ENCODE measurements at regions not wholly inside any gene's neighbourhood (a gene's known extent, or its start where the extent isn't known, plus 50 kb on each side); places are given as distances from the start of the nearest gene placed in this dataset.
A peak's percentile ranks its signal among the peaks of the same experiment; 100 is the strongest.

DNA sequence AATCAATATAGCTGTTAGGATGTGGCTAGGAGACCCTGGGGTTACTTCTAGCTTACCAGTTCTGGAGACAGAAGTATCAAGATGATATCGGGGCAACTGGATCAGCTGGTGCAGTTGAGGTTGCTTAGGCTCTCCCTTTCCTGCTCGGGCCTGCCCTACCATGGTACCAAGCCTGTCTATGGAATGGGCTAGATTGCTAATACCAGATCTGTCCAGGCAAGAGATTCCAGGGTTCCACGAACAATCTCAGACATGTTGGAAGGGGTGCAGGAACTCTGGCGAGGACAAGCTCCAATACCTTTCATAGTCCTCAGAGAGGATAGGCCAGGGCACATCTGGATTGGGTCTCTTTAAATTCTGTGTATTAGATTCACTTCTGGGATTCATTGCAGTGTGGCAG, 53.8 kb downstream of the ADM start:
- DNase-seq = no peak

DNA sequence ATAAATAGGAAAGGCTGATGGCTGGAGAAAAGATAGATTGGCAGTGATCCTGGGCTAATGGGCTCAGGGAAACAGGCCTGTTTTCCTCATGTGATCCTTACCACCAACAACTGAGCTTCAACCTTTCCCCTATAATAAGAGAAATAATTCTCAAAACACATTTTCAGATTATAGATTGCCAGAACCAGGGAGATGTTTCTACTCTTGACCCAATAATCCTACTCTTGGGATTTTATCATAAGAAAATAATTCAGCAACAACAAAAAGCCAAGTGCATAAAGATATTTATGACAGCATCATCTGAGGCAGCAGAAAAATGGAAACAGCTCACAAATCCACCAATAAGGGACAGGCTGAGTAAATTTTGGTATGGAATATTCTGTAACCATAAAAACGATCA, 54.3 kb downstream of the ADM start:
- DNase-seq = no peak

DNA sequence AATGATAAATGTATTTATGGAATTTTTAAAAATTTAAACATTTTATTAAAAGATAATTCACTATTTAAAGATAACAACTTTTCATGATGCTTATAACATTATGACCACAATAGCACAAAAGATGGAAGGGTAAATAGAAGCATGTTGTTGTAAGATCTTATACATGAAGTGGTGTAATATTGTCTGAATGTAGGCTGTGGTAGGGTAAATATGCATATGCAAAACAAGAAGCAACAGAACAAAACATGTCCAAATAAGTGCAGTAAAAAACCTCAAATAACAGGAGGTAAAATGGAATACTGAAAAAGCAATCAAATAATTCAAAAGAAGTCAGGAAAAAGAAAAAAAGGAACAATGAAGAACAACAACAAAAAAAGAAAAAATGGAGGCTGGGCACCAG, 56.0 kb downstream of the ADM start:
- no peak for DNase-seq

DNA sequence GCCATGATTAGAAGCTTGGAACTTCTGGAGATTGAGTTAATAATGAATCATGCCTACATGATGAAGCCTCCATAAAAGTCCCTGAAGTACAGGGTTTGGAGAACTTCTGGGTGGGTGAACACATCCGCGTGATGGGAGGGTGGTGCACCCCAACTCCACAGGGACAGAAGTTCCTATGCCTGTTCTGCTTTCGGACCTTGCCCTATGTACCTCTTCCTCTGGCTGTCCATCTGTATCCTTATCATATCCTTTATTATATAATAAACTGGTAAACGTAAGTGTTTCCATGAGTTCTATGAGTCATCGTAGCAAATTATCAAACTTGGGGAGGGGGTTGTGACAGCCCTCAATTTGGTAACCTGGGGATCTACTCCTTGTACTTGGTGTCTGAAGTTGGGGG, 60.2 kb downstream of the ADM start:
- DNase-seq = no peak

DNA sequence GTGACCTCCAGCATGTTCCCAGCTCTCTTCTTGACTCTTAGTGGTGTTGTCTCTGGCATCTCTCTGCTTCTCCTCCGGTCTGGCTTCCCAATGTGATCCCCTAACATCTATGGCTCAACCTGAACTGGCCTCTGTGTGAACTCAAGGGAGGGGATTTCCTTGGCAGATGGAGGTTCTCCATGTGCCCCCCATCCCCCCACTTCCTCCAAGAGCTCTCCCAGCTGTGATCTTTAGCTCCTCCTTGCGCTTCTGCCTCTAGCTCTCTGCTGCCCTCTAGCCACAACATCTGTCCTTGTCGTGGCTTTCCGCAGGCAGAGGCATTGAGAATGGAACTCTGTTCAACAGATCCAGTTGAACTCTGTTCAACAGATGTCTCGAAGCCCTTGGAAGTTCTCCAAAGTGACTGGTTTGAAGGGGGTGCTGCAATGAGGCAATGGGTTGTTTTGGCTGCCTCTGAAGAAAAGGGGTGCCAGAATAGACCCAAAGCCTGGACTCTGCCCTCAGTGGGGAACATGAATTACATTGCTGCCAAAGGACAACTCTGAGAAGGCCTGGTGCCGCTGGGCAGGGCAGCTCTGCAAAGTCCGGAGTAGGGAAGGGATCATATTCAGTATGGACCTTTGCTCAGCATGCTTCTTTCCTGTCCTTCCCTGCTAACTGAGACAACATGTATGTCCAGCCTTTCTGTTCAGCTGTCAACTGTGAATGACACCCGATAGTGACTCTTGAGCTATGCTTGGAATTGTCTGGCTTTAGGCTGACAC, 61.9 kb downstream of the ADM start:
- peak; percentile 60 for DNase-seq

DNA sequence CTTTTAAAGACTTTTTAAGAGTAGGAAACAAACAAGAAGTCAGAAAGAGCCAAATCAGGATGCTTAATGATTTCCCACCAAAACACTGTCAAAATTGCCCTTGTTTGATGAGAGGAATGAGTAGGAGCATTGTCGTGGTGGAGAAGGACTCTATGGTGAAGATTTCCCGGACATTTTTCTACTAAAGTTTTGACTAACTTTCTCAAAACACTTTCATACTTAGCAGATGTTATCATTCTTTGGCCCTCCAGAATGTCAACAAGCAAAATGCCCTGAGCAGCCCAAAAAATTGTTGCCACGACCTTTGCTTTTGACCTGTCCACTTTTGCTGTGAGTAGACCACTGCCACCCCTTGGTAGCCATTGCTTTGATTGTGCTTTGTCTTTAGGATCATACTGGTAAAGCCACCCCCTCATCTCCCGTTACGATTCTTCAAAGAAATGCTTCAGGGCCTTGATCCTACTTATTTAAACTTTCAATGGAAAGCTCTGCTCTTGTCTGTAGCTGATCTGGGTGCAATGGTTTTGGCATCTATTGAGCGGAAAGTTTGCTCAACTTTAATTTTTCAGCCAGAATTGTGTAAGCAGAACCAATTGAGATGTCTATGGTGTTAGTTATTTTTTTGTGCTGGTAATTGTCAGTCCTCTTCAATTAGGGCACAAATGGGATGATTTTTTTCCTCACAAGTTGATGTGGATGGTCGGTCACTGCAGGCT, 67.2 kb downstream of the ADM start:
- DNase-seq = no peak

DNA sequence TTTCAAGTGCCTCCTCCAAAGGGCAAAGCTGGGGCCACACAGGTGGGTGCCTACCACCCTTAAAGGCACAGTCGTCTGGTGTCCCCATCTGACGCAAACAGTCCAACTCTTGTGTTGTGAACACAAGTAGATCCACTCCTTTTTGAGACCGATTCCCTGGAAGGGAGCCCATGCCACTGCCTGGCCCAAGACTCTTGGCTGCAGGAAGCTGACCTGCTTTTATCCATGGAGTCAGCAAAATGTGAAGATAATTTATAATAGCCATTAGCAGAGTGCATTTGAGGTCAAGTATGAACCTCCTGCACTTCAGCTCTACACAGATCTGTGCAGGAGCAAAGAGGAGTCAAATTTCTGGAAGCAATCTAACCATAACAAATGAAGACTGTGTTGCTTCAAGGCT, 68.5 kb downstream of the ADM start:
- DNase-seq = peak; percentile 58

DNA sequence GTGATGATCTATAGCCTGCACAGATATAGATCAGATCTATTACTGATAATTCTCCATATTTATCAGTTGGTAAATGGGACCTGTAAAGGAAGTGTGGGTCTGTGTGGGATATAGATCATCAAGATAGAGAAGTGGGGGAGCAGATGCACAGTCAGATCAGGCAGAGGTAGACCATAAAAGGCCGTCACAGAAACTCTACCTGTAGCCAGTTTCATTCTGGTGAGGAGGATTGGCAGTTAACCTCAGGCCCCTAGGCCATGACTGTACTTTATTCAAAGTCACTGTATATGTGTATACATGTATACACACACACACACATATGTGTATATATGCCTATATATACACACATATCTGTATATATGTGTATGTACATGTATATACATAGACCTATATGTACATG, 69.1 kb downstream of the ADM start:
- DNase-seq = no peak

DNA sequence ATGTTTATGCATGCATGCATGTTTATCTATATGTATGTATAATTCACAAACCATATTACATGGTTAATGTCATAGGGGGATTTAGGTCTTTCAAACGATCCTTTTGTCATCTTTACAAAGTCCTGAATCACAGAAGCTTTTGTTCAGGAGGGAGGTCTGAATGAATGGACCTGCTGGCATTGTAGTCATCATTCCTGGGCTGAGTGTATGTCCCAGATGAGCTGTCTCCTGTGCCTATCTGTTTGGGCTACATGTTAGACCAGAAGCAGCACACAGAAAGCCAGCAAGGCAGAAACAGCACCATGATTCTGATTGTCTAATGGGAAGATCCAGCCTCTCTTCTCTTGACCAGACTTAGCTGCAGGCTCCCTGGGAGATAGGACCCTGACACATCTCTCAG, 69.5 kb downstream of the ADM start:
- no peak for DNase-seq

DNA sequence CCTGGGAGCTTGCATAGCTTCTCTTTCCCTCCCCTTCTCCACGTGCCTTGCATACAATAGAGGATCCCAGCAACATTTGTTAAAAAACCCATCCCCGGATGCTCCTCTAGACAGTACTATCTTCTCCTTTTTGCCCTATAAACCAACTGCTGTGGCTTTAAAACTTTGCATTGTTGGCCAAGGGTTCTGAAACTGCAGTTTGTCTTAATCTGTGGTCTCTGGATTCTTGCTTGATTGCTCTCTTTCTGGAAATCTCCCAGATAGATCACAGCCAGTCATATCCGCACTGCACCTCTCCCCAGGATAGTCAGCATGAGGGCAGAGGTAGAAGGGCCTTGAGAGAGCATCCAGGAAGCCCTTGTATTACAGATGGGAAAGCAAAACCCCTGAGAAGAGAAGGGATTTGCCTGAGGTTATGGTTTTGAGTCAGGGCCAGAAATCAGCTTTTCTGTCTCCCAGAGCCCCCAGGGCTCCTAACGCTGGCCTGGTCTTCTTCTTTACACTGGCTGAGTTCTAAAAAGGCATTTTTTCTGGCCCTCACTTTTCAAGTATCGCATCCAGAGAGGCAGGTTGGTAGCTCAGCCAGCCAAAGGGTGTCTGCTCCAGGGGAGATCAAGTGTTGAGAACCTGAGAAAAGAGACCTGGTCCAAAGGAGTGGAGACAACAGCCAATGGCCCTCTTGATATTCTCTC, 70.6 kb downstream of the ADM start:
- DNase-seq = no peak

DNA sequence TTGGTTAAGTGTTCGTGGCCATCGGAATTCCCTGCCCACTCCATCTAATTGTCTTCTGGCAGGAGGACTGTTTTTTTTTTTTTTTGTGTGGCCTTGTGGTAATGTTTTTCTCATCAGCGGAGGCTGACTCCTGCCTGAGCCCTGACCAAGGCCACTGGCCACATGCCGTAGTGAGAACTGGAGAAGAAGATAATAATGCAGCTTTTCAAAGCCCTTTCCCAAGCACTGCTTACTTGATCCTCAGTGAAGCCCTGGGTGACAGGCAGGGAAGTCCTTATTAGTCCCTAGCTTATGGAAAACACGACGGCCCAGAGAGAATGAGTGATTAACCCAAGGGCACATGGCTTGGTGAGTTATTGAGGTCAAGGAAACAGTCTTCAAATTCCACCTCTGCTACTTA, 71.2 kb downstream of the ADM start:
- DNase-seq = no peak

DNA sequence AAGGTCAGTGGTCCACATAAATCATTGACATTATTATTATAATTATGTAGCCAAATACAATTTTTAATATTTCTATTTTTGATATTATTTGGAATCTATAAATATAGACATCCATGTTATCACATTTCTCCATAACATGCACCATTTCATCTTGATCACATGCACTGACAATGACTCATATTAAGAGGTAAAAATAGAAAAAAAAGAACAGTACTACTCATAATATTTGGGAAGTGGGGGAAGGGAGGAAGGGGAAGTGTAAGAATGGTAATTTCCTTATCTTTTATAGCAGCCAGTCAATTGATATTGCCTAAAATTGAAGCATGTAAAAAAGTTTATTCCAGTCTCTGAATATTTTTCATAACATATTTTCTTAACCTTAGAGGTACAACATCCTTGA, 72.3 kb downstream of the ADM start:
- DNase-seq = no peak

DNA sequence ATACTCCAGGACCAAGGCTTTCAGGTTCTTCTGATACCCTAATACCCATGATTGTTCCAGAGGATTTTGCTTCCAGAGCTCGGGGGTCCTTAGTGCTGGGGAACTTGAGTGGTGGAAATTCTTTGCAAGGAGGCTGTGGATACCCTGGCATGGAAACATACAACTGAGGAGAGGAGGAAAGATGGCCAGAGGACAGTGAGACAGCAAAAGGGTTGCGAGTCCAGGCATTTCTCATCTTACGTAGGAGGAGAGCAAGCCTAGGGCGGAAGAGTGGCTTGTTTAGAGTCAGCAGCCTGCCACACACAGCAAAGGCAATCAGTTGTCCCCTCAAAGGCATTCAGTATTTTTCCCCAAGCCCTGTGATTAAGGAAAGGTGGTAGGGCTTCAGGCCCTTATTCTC, 73.5 kb downstream of the ADM start:
- DNase-seq = no peak

DNA sequence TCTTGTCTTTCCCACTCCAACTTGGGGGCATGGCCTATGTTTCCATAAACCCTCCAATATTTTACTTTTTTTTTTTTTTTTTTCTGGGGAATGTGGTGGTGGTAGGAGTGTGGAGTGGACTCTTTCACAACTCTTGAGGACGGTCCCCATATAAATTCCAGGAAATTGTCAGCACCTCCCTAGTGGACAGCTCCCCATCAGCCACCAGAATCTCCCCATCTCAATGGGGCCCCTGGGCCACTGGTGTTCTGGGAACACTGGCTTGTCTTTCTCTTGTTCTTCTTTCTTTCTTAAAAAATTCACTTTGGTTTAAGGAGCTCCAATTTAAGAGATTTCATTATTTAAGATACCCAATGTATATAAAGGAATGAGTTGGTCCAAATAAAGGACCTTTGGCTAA, 74.1 kb downstream of the ADM start:
- DNase-seq = no peak

DNA sequence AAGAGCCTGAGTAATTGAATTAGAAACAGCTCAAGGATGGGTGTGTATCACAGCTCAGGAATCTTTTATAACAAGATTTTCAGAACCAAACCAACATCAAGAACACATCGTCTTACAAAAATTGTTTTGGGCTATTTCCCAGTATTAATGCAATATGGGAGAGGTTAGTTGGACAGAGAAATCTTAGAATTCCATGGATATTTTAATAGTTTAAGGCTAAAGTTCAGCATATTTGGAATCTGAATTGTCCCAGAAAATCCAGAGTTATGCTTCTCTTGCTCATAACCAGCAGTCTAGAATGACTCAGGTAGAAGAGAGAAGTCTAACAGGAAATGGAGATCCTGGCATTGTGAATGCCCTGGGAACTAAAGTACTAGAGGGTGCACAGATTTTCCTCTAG, 74.6 kb downstream of the ADM start:
- no peak for DNase-seq

DNA sequence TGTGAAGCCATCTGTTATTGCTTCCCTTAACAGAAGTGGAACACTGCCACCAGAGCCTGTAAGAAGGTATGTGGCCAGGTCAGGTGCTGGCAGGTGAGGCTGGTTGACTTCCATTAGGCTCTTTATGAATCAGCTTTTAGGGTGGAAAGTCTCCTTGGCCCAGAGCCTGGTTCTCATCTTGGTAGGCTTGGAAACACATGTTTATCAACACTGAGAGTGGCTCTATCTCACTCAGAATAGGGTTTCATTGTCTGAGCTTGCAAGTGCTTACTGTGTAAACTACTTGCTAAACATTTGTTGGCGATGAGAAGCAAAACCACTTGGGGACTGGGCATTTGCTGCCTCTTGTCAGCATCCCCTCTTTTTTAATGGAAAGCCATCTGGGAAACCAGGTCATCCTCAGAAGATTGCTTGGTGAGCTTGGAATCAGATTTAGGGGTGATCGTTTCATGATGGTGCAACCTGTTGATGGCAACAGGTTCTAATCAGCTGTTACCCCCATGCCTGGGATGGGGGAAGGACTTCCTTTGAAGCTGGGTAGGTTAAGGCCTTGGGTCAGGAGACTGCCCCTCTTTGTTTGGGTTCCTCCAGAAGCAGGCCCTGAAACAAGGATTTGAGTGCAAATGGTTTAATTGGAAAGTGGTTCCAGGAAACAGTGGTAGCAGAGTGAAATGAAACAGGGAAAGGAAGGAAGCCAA, 75.0 kb upstream of the AMPD3 start:
- no peak for DNase-seq

DNA sequence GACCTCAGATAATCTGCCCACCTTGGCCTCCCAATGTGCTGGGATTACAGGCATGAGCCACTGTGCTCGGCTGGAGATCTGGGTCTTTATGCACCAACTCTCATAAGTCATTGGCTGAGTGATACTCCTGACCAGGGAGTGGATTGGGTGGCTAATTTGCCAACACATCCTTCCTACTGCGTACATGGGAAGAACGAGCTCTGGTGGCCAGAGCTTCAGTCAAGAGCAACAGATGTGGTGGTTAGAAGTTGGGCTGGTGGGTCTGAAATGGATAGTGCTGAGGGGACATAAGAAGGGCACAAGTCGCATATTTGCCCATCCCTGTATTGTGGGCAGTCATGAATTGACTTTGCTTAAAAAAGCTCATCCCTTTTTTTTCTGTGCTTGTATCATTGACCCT, 74.1 kb upstream of the AMPD3 start:
- DNase-seq = no peak

DNA sequence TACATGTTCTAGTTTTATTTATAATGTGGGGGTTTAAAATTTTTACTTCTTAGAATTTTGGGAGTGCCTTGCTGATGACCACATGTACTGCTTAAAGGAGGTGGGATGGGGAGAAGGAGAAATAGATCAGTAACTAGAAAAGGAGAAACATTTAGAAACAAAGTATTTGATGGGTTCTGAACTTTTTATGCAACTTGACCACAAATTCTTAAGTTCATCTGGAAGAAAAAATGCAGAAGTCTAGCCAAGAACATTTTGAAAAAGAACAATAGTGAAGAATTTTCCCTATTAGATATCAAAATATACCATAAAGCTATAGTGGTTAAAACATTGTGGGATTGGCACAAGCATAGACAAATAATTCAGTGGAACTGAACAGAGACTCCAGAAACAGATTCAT, 73.3 kb upstream of the AMPD3 start:
- no peak for DNase-seq

DNA sequence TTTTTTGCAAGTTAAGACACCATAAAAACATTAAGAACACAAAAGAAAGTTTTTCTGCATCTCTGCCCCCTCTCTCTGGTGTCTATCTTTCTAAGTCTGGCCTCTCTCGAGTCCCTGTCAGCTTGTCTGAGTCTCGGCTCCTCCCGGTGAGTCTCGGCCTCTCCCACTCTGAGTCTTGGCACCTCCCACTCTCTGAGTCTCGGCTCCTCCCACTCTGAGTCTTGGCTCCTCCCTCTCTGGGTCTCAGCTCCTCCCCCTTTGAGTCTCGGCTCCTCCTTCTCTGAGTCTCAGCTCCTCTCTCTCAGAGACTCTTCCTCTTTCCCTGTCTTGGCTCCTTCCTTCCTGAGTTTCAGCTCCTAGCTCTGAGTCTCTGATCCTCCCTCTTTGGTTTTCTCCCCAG, 72.5 kb upstream of the AMPD3 start:
- DNase-seq = no peak

DNA sequence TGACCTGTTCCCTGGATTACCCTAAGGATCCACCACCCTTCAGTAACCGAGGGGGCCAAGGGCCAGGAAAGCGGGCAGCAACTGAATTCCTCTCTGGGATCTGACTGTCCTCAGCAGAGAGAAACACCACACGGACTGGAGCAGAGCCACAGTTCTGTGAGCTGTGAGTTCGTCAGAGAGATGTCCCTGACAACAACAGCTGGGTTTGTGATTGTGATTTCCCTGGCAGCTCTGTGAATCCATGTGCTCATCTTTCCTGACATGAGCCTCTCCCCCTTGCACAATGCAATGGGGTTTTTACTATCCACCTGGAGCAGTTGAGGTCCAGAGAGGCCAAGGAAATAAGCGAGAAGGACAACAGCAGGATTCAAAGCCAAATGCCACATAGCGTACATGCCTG, 69.4 kb upstream of the AMPD3 start:
- no peak for DNase-seq

DNA sequence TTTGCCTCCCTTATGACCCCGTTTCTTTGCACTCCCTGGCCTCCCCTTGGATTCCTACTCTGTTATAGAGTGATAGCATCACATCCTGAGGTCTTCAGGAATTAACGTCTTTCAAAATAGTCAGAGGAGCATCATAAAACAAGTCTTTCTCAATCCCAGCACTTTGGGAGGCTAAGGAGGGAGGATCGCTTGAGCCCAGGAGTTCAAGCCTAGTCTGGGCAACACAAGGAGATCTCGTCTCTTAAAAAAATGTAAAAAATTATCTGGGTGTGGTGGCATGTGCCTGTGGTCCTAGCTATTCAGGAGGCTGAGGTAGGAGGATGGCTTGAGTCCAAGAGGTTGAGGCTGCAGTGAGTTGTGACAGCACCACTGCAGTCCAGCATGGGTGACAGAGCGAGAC, 68.7 kb upstream of the AMPD3 start:
- DNase-seq = no peak

DNA sequence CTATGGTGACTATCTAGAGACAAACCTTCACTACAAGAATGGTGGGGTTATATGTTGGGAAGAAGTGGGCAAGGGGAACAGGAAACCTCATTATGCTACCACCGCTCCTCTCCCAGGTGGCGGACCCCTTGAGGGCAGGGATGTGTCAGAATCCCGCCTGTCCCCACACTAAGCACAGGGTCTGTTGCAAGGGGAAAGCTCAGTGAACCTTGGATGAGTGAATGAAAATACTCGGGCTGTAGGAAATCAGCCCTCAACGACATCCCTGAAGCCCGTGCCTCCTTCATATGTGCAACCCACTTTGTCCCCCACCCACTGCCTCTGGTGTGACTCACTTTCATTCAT, 68.2 kb upstream of the AMPD3 start:
- DNase-seq = no peak

DNA sequence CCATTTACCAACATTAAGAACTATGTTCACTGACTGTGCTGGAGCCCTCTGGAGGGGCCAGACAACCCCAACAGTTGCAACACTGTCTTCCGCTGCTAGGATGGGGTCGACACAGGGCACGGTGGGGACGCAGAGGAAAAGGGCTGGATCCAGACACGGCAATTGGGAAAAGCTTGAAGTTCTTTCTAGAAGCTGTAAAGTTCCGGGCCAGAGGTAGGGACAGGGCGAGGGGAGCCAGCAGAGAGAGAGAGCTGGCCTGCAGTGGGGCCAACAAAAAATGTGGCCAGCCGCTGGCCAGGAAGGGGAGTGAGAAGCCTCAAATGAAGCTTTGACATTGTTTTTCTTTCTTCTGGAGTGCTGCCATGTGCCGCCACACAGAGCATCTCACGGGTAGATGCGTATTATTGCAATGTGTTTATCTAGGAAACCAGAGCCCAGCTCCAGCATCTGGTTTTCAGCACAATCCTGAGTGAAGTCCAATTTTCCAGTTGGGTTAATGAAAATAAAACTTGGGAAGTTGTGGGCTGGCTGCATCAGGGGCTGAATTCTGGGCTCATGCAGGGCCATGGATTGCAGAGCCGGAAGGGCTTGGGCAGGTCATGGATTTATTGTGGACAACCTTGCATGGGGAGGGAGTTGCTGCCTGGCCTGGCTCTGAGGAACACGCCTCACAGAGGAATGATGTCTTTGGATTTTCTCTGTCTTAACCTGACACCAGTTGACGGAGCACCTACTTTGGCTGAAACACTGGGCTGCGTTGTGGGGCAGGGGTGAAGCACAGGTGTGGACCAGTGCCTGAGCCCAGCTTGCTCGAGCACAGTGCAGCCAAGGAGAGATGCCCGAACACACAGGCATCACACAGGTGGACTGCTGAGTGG, 67.6 kb upstream of the AMPD3 start:
- DNase-seq = no peak
